Fibroblast of villous mesenchyme (primary cell): ENCODE measurements at regions not wholly inside any gene's neighbourhood (a gene's known extent, or its start where the extent isn't known, plus 50 kb on each side); places are given as distances from the start of the nearest gene placed in this dataset.

Source experiments
- DNase-seq: peaks from one replicate; pipeline ENCODE4 v3.0.0-alpha.2; 2010; ENCODE audit warnings: low read depth
- H3K4me3 ChIP-seq: 2 replicates; pipeline ENCODE4 v1.5.1; 2011; ENCODE audit warnings: low read depth, mild to moderate bottlenecking, low read length
- CTCF ChIP-seq: IDR thresholded peaks from 2 replicates; pipeline ENCODE4 v1.5.1; 2012; ENCODE audit warnings: low read depth, mild to moderate bottlenecking, low read length; ENCODE audit not compliant: insufficient read depth

DNA sequence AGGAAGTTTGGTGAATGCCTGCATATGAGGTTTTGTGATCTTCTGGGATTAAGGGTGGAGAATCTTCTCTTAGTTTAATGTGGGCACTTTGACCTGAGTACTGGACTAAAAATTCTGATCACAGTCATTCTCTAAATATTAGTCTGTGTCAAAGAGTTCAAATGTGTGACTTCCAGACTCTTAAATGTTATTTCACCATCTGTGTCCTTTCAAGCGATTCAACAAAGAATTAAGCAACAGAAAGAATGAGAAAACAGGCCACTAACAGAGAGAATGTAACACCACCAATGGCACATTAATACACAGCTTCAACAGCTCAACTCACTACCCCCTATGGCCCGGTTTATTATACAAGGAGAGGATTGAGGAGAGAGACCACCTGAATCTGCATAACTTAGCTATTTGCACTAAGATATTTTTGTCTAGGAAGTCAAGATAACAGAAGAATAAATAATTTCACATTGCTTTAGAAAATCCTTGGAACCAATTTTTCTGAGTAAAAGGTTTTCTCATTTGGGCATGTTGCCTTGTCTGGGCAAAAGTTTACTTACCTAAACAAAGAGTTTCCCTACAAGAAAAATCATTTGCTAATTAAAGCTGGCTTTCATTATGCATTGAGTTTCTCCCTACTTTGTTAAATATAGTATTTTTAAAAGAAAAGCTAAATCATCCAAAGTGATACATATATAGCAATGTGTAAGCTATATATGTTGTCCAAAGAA, 1313.7 kb downstream of the NCAM2 start:
- DNase-seq, result no peak
- no peak for TF ChIP-seq CTCF
- no peak overlapping the region for H3K4me3 ChIP-seq

GRCh38 chr21:22314963-22315362, 1316.8 kb downstream of the NCAM2 start:
- no peak for TF ChIP-seq CTCF
- no peak for DNase-seq
- no peak overlapping the region for H3K4me3 ChIP-seq

GRCh38 chr21:22319435-22319834, 1321.2 kb downstream of the NCAM2 start:
- no peak for DNase-seq
- no peak for TF ChIP-seq CTCF
- no peak overlapping the region for H3K4me3 ChIP-seq

- DNase-seq, result no peak
- no peak for TF ChIP-seq CTCF
- no peak overlapping the region for H3K4me3 ChIP-seq
These were observed 1344.7 kb downstream of the NCAM2 start for GRCh38 chr21:22342889-22343288.

DNA sequence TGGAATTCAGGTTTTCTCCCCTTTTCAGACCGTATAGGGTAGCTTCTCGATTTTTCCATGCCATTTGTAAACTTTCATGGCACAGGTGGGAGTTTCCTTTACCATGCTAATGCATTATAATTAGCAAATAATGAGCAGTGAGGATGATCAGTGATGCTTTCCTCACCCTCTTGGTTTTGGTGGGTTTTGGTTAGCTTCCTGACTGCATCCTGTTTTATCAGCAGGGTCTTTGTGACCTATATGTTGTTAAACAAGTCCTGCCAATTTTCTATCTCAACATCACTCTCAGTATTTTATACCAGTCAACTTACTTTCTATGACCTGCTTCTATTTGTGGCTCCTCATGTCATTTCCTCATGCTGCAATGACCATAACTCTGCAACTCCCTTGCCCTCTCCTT, 1345.1 kb downstream of the NCAM2 start:
- H3K4me3 ChIP-seq, result no peak overlapping the region
- DNase-seq, result no peak
- no peak for TF ChIP-seq CTCF

GRCh38 chr21:22343721-22344120, 1345.5 kb downstream of the NCAM2 start:
- TF ChIP-seq CTCF, result no peak
- DNase-seq, result no peak
- H3K4me3 ChIP-seq, result no peak overlapping the region

DNA sequence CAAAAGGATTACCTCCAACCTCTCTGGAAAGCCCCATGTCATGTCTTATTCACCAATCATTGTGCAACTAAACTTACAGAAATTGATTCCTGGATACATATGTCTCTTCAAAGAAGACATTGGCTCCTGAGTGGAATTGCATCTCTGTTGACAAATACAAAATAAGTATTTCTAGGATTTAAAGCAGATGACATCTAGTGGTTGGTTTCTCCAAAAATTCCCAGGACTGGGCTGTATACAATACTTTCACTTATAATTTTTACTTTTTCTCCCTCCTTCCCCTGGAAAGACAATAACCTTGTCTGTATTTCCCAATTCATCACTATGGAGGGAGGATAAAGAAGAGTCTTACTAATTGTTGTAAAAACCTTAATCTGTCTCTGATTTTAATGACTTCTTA, 1347.4 kb downstream of the NCAM2 start:
- H3K4me3 ChIP-seq, result no peak overlapping the region
- DNase-seq, result no peak
- no peak for TF ChIP-seq CTCF
